NCI-H2107 (cell line): ENCODE measurements at regions not wholly inside any gene's neighbourhood (a gene's known extent, or its start where the extent isn't known, plus 50 kb on each side); places are given as distances from the start of the nearest gene placed in this dataset.

Source experiments
- DNase-seq: peaks from one replicate; lab custom pipeline; 2025; lab: John Stamatoyannopoulos, UW

DNA sequence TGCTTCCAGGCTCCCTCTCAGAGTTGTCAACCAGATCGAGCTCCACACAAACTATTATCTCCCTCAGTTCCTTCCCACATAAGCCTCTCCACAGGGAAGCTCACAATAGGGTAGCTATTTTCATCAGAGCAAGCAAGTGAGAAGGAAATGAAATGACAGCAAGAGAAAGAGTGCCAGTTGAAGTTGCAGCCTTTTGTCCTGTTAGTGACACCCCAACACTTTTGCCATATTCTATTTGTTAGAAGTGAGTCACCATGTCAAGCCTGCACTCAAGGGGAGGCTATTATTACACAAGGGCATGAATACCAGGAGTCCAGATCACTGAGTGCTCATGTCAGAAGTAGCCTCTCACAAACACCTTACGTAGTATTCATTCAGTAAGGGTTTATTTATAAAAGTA lies 266.3 kb upstream of the NOCT start:
- DNase-seq, result no peak

DNA sequence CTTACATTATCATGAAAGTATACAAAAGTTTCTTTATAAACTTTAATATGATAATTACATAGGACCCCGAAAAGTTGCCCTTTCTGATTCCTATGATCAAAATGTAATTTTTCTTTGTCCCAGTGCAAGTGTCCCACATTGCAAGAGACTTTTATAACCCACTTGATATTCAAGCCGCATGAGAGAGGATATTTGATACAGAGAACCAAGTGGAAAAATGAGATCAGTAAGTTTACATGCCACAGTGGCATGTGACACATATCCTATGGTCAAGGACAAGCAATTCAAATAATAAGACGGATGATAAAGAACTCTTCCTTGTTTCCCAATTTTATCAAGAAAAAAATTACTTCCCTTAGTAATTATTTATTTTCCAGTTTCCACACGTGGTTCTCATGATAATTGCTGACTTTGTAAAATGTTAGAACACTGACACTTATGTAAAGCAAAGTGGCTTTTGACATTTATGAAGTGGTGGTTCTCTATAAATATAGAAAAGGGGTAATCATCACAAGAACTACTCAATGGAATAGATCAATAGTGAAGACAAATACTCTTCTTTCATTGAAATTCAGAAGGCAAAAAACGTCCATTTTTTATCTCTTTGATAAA lies 273.7 kb upstream of the NOCT start:
- DNase-seq, result no peak

- DNase-seq, result no peak
These were observed 274.5 kb upstream of the NOCT start for GRCh38 chr4:138740816-138741745.

- DNase-seq, result no peak
These were observed 279.2 kb upstream of the NOCT start for GRCh38 chr4:138736362-138736761.

DNA sequence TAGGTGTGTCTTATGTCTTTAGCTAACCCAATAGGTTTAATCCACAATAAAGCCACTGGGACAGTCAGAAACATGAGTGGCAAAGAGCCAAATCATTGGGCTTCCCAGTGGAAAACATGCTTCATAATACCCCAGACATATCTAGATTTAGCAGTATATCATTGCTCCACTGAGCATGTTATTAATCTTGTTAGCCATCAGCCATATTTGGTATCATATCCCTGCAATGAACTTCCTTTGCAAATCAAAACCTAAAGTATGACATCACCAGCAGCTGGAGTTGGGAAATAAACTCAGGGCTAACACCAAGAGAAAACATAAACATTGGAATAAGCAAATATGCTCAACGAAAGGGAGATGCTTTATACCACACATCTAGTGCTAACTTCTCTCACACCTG lies 280.8 kb upstream of the NOCT start:
- no peak for DNase-seq

GRCh38 chr4:138728566-138728965 lies 287.0 kb upstream of the NOCT start:
- no peak for DNase-seq

DNA sequence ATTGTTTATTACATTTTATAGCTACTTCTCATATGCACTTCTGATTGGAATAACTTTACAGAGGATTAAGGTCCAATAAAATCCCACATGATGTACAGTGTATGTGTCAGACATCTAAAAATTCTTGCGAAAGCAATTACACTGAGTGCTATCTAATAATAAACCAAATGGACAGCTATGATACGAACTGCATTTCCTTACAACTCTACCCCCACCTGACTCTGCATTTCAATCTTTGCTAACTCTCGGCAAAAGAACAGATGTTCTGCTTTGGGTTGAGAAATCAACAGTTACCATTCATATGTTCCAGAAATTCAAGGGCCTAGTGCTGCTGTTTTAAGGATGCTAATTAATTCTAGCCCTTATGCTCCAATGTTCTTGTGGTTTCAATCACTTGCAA lies 287.9 kb upstream of the NOCT start:
- DNase-seq, result no peak

GRCh38 chr4:138724530-138724929 lies 291.1 kb upstream of the NOCT start:
- no peak for DNase-seq

DNA sequence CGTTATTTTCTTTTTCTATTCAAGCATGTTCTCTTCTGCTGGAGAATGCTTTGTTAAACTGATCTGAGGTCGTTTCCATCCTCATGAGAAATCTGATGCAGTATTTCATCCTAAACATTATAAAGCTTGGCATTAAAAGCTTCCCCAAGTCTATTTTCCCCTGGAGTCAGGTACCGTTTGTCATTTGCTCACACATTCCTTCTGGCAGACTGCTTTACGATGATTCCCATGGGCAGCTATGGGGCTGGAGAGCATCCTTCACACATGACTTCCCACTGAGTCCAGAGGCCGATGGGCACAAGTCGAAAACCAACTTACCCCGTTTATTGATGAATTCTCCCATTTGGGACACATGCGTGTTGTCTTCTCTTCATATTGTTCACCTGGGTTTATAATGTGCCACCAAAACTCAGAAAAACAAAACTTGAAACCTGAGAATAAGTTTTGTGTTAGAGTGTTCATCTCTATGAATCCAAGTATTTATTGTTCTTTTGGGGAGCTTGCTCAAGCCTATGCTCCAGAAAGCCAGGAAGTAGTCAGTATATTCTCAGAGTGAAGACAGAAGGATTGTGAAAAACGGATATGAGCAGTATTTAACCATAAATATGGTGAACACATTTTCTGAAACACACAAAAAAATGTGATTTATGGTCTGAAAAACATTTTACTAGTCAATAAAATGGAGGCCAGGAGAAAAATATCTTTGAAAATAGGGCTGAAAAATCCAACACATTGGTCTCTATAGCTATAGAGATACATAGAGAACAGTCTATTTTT lies 298.8 kb upstream of the NOCT start:
- no peak for DNase-seq

GRCh38 chr4:138710297-138710696 lies 305.3 kb upstream of the NOCT start:
- DNase-seq, result no peak

DNA sequence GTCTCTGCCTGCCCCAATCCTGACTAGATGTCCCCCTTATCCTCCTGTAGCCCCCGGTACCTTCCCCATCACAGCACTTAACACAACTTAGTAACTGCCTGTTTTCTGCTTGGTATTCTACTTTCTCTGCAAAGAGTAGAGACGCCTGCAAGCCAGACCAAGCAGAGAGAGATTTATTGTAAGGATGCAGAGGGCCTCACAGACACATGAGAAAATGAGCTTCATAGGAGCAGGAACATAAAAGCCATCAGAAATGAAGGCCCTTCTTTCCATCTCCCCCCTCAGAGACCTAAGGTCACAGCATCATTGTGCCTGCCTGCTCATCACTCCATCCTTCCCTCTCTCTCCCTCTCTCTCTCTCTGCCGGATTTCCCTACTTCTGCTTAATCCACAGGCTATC lies 305.7 kb upstream of the NOCT start:
- DNase-seq, result no peak

GRCh38 chr4:138707746-138708677 lies 307.6 kb upstream of the NOCT start:
- DNase-seq, result no peak

GRCh38 chr4:138706201-138706600 lies 309.4 kb upstream of the NOCT start:
- no peak for DNase-seq

GRCh38 chr4:138702190-138702824 lies 313.3 kb upstream of the NOCT start:
- no peak for DNase-seq

- DNase-seq, result no peak
These were observed 316.9 kb upstream of the NOCT start for GRCh38 chr4:138698641-138699040.

DNA sequence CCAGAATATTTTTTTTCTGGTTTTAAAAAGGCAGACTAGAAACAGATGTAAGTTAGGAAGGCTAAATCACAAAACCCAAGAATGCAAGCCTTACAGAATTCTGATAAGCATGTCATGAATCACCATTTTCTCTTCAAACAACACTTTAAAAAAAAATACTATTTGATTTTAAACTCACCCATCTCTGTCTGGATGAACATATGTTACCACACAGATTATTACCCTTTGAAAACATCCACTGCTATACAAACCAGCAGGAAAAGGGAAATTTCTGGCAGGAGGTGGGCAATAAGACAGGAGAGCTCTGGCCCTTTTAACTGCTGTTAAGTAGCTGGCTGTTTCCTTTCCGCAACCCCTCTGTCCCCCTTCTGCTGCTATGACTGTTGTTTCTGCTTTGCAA lies 317.7 kb upstream of the NOCT start:
- DNase-seq, result no peak

GRCh38 chr4:138696771-138697170 lies 318.8 kb upstream of the NOCT start:
- no peak for DNase-seq

GRCh38 chr4:138696058-138696457 lies 319.5 kb upstream of the NOCT start:
- no peak for DNase-seq

DNA sequence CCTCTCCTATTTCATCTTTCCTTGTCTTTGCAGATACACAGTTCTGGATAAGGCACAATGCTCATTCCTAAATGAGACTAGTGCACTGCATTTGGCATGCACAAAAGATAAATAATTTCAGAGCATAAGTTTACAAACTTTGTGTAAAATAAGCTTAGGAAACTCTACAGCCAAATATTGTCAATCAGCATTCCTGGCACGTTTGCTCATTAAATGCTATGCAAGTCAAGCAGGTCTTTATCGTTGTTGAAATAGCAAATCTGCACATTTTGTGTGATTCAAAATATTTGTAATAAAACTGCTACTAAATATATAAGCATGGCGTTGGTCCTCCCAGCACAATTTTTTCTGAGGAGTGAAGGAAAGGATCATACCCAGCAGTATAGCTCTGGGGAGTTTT lies 322.1 kb upstream of the NOCT start:
- no peak for DNase-seq

DNA sequence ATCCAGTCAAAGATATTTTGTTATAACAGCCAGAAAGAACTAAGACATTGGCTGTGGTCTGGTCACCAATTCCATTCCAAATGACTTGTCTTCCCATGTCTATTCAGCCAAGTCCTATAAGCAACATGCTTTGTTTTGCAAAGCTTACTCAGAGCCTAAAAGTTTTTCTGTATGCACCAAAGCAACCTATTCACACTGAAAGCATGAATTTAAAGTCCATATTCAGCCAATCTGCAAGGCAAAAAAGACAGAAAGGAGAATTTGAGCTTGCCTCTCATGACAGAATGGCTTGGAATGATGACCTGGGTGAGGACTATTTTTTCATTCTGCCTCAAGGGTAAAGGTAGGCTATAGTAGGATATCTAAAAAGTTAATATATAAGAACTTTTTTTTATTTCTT lies 323.2 kb upstream of the NOCT start:
- no peak for DNase-seq

GRCh38 chr4:138689593-138689992 lies 326.0 kb upstream of the NOCT start:
- DNase-seq, result no peak
